LNCaP clone FGC (cell line): ENCODE measurements at regions not wholly inside any gene's neighbourhood (a gene's known extent, or its start where the extent isn't known, plus 50 kb on each side); places are given as distances from the start of the nearest gene placed in this dataset.
A peak's percentile ranks its signal among the peaks of the same experiment; 100 is the strongest.

ENCODE experiments used
- DNase-seq: peaks from one replicate; pipeline ENCODE4 v3.0.0-alpha.2; 2011; ENCODE audit warnings: low read depth
- H3K4me3 ChIP-seq: 2 replicates; pipeline ENCODE4 v1.5.1; 2011; ENCODE audit warnings: mild to moderate bottlenecking, low read depth, low read length, control low read depth
- TF ChIP-seq, protein P1 (sequence below): IDR thresholded peaks from 2 replicates; pipeline ENCODE4 v1.5.1; 2012; ENCODE audit warnings: mild to moderate bottlenecking; ENCODE audit not compliant: control insufficient read depth, insufficient read depth; ENCODE audit errors: extremely low read depth

DNA sequence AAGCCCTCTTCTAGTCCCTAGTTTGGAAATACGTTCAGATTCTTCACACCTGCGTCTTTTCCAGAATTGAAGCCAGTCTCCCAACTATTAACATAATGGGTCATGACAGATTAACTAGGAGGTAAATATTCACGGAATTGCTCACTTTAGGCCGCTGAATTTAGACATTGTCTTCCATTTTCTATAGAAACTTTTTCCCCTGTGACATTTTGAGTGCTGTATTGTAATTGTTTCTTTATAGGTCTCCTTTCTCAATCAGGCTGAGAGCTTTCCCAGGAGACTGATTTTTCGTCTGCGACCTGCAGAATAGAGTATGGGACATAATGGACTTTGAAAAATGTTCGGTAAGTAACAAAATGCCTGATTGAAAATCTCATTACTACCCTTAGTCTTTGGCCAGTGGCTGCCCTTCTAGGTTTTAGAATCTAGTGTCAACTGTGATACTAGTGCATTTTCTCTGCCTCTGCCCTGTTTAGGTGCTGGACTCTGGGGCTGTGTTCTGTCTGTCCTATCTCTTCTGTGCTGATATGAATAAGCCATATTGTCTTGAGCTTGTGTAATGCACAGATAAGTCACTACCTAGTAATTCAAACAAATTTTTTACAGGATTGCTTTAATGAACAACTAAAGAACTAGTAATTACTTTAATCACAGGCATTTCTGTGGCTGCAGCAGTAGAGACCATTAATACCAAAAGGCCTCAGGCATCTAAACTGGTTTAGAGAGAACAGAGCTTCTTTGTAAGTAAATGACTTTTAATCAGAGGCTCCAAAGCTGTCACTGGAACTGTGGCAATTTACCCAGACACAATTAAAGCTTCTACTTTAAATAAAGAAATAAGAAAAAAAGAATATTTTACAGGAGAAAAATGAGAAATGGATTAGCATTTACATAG, 122.4 kb upstream of the FREM2 start:
- H3K4me3 ChIP-seq, result no peak overlapping the region
- TF ChIP-seq, protein P1, sequence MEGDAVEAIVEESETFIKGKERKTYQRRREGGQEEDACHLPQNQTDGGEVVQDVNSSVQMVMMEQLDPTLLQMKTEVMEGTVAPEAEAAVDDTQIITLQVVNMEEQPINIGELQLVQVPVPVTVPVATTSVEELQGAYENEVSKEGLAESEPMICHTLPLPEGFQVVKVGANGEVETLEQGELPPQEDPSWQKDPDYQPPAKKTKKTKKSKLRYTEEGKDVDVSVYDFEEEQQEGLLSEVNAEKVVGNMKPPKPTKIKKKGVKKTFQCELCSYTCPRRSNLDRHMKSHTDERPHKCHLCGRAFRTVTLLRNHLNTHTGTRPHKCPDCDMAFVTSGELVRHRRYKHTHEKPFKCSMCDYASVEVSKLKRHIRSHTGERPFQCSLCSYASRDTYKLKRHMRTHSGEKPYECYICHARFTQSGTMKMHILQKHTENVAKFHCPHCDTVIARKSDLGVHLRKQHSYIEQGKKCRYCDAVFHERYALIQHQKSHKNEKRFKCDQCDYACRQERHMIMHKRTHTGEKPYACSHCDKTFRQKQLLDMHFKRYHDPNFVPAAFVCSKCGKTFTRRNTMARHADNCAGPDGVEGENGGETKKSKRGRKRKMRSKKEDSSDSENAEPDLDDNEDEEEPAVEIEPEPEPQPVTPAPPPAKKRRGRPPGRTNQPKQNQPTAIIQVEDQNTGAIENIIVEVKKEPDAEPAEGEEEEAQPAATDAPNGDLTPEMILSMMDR, result no peak
- DNase-seq, result no peak

DNA sequence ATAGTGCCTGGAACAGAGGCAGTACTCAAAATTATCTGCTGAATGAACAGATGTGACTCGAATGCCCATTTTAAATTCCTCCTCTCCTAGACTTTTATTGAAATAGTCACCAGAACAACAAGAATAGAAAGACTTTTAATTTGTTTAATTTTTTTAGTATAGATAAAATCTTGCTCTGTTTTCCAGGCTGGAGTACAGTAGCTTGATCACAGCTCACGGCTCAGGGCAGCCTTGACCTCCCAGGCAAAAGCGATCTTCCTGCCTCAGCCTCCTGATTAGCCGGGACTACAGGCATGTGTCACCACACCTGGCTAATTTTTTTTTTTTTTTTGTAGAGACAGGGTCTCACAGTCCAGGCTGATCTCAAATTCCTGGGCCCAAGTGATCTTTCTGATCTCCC, 120.9 kb upstream of the FREM2 start:
- TF ChIP-seq, protein P1, result no peak
- H3K4me3 ChIP-seq, result no peak overlapping the region
- no peak for DNase-seq

DNA sequence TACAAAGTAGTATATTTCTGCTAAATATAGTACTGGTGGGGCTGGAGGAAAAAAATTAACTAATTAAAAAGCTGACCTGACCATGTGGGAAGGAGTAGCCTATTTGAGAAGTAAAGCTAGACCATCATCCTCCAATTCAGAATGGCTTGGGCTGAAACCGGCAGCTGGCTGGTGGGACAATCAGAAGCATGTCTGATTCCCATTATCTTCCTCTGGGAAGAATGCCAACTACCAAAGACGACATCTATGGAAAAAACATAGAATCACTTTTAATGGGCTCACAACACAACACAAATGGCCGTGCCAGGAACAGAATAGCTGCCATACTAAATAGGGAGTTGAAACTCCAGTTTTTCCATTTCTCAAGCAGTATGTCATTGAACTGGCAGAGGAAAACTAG, 120.4 kb upstream of the FREM2 start:
- H3K4me3 ChIP-seq, result no peak overlapping the region
- DNase-seq, result no peak
- TF ChIP-seq, protein P1, result no peak

DNA sequence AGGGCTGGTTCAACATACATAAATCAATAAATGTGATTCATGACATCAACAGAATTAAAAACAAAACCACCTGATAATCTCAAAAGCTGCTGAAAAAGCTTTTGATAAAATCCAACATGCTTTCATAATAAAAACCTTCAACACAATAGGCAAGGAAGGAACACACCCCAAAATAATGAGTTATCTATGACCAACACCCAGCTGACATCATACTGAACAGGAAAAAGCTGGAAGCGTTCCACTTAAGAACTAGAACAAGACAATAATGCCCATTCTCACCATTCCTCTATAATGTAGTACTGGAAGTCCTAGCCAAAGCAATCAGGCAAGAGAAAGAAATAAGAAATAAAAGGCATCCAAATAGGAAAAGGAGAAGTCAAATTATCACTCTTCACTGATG, 116.2 kb upstream of the FREM2 start:
- DNase-seq, result no peak
- no peak overlapping the region for H3K4me3 ChIP-seq
- TF ChIP-seq, protein P1, result no peak

DNA sequence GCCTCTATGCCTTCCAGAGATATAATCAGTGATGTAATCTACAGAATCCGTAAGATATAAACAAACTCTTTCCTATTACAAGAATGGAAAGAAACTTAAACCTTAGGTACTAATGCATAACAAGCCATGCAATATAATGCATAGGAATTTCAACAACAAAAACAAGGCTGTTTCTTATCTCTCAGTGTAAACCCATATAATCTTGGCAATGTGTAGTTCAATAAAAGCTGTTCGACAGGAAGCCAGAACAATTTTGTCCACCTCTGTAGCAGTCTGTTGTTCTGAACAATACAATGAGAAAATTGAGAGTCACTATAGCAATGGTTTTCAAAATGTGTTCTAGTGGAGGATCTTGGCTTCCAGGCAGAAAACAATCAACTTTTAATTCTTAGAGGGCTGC, 111.5 kb upstream of the FREM2 start:
- no peak overlapping the region for H3K4me3 ChIP-seq
- TF ChIP-seq, protein P1, result no peak
- no peak for DNase-seq

DNA sequence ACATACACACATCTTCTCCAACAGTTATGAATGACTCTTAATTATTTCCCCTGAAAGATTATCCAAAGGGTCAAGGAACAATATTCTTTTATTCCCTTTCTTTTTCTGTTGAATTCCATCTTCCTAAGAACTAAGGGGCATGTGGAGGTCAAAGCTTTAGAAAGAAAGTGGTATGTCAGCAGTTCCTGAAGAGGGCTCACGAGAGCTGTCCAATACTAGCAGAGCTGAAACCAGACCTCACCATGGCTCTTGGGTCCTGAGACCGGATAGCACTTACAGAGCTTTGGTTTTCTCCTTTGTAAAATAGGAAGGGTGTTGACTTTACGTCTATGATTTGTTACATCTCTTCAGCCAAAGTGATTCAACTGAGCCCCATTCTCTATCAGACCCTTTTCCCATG, 109.8 kb upstream of the FREM2 start:
- H3K4me3 ChIP-seq, result no peak overlapping the region
- DNase-seq, result no peak
- TF ChIP-seq, protein P1, result no peak

DNA sequence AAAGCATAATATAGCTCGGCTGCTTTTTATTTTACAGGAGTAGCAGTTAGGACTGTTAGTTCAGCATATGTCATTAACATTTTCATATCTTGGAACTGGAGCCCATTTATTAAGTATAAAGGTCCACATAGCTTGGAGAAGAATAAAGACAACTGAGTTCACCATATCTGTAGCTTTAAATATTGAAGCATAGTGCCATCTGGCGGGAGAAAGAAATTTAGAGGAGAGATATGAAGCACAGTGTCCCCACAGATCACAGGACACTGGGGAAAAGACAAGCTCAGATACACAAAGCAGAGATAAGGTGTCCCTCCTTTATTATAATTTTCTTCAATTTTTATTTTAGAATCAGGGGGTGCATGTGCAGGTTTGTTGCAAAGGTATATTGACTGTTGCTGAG, 104.7 kb upstream of the FREM2 start:
- H3K4me3 ChIP-seq, result no peak overlapping the region
- peak; percentile 18 for DNase-seq
- TF ChIP-seq, protein P1, result peak; percentile 54
